SK-N-SH treated with all-trans-retinoic acid at 6 μM for 48 hours (cell line): ENCODE measurements at regions not wholly inside any gene's neighbourhood (a gene's known extent, or its start where the extent isn't known, plus 50 kb on each side); places are given as distances from the start of the nearest gene placed in this dataset.

Experiments
- ATAC-seq: fragments of 200-7000 bp; cut with Tn5 transposase; 3 replicates; pipeline ENCODE4 v1.9.1; 2020; ENCODE audit warnings: mild to moderate bottlenecking, moderate library complexity
- ARNTL ChIP-seq: fragments of 450-650 bp; formaldehyde crosslinking; IDR thresholded peaks from 2 replicates; pipeline ENCODE4 v1.5.0; 2020; ENCODE audit warnings: low read depth, mild to moderate bottlenecking, moderate library complexity, borderline replicate concordance
- BACH2 ChIP-seq: fragments of 250-450 bp; sonication (Bioruptor Pico); IDR thresholded peaks from 2 replicates; pipeline ENCODE4 v1.9.0; 2021; ENCODE audit warnings: mild to moderate bottlenecking, borderline replicate concordance
- CSDC2 ChIP-seq: fragments of 250-450 bp; sonication (Bioruptor Pico); IDR thresholded peaks from 2 replicates; pipeline ENCODE4 v1.5.0; 2020; ENCODE audit warnings: mild to moderate bottlenecking, moderate library complexity
- CSRNP3 ChIP-seq: fragments of 250-450 bp; sonication (Bioruptor Pico); IDR thresholded peaks from 2 replicates; pipeline ENCODE4 v1.5.1; 2021; ENCODE audit warnings: mild to moderate bottlenecking, moderate library complexity
- ESRRG ChIP-seq: fragments of 250-450 bp; sonication (Bioruptor Pico); IDR thresholded peaks from 2 replicates; pipeline ENCODE4 v1.6.1; 2021; ENCODE audit warnings: mild to moderate bottlenecking
- GLIS3 ChIP-seq: fragments of 250-450 bp; sonication (Bioruptor Pico); IDR thresholded peaks from 2 replicates; pipeline ENCODE4 v1.5.0; 2020; ENCODE audit warnings: mild to moderate bottlenecking, moderate library complexity
- ISL1 ChIP-seq: fragments of 250-450 bp; sonication (Bioruptor Pico); IDR thresholded peaks from 2 replicates; pipeline ENCODE4 v2.1.2; 2022; ENCODE audit warnings: mild to moderate bottlenecking, moderate library complexity
- OSR1 ChIP-seq: fragments of 250-450 bp; sonication (Bioruptor Pico); IDR thresholded peaks from 2 replicates; pipeline ENCODE4 v1.8.0; 2022; ENCODE audit warnings: moderate library complexity, mild to moderate bottlenecking, inconsistent platforms
- PATZ1 ChIP-seq: fragments of 250-450 bp; sonication (Bioruptor Pico); IDR thresholded peaks from 2 replicates; pipeline ENCODE4 v1.8.0; 2020; ENCODE audit warnings: mild to moderate bottlenecking, moderate library complexity, borderline replicate concordance
- POU6F1 ChIP-seq: fragments of 250-450 bp; sonication (Bioruptor Pico); IDR thresholded peaks from 2 replicates; pipeline ENCODE4 v1.8.0; 2021; ENCODE audit warnings: low read depth, mild to moderate bottlenecking, moderate library complexity, borderline replicate concordance
- PPARA ChIP-seq: fragments of 250-450 bp; sonication (Bioruptor Pico); IDR thresholded peaks from 2 replicates; pipeline ENCODE4 v1.5.0; 2020; ENCODE audit warnings: mild to moderate bottlenecking, borderline replicate concordance
- RARB ChIP-seq: fragments of 250-450 bp; sonication (Bioruptor Pico); IDR thresholded peaks from 2 replicates; pipeline ENCODE4 v1.8.0; 2021; ENCODE audit warnings: mild to moderate bottlenecking, moderate library complexity
- SNAI2 ChIP-seq: fragments of 250-450 bp; sonication (Bioruptor Pico); IDR thresholded peaks from 2 replicates; pipeline ENCODE4 v1.5.0; 2020; ENCODE audit warnings: mild to moderate bottlenecking, moderate library complexity
- TCF4 ChIP-seq: fragments of 250-450 bp; sonication (Bioruptor Pico); IDR thresholded peaks from 2 replicates; pipeline ENCODE4 v1.8.0; 2021; ENCODE audit warnings: mild to moderate bottlenecking, moderate library complexity, borderline replicate concordance
- TOX ChIP-seq: fragments of 250-450 bp; sonication (Bioruptor Pico); IDR thresholded peaks from 2 replicates; pipeline ENCODE4 v1.8.0; 2021; ENCODE audit warnings: mild to moderate bottlenecking, moderate library complexity, borderline replicate concordance
- TSHZ2 ChIP-seq: fragments of 250-450 bp; sonication (Bioruptor Pico); IDR thresholded peaks from 2 replicates; pipeline ENCODE4 v1.5.0; 2020; ENCODE audit warnings: mild to moderate bottlenecking, moderate library complexity
- ZC3H10 ChIP-seq: fragments of 250-450 bp; sonication (Bioruptor Pico); IDR thresholded peaks from 2 replicates; pipeline ENCODE4 v1.5.1; 2021; ENCODE audit warnings: mild to moderate bottlenecking, moderate library complexity
- ZFP3 ChIP-seq: fragments of 250-450 bp; sonication (Bioruptor Pico); IDR thresholded peaks from 2 replicates; pipeline ENCODE4 v1.5.0; 2020; ENCODE audit warnings: mild to moderate bottlenecking, moderate library complexity
- ZFP30 ChIP-seq: fragments of 450-650 bp; formaldehyde crosslinking; IDR thresholded peaks from 2 replicates; pipeline ENCODE4 v1.5.0; 2022; ENCODE audit warnings: mild to moderate bottlenecking, moderate library complexity
- ZNF565 ChIP-seq: fragments of 450-650 bp; formaldehyde crosslinking; conservative IDR thresholded peaks from 2 replicates; pipeline ENCODE4 v1.5.0; 2020; ENCODE audit warnings: low read depth, mild to moderate bottlenecking, moderate library complexity
- ZNF70 ChIP-seq: fragments of 450-650 bp; formaldehyde crosslinking; IDR thresholded peaks from 2 replicates; pipeline ENCODE4 v1.5.0; 2020; ENCODE audit warnings: mild to moderate bottlenecking, moderate library complexity
- ZNF8 ChIP-seq: fragments of 450-650 bp; formaldehyde crosslinking; IDR thresholded peaks from 2 replicates; pipeline ENCODE4 v1.5.0; 2020; ENCODE audit warnings: mild to moderate bottlenecking, moderate library complexity

- TF ChIP-seq PPARA (CRISPR knock-in tag) (no peak), SNAI2 (CRISPR knock-in tag) (no peak), ESRRG (CRISPR knock-in tag) (no peak), TCF4 (CRISPR knock-in tag) (no peak), ZFP3 (CRISPR knock-in tag) (no peak), TSHZ2 (no peak), RARB (CRISPR knock-in tag) (no peak), GLIS3 (no peak), ZNF565 (no peak), ZNF8 (no peak)
- ATAC-seq = peak; percentile 35; the same call in 2 of the 3 replicates
Observed at GRCh38 chr1:82934074-82934473, 1064.9 kb downstream of the TTLL7 start.

GRCh38 chr1:82932727-82933126 is 1066.2 kb downstream of the TTLL7 start:
- no peak for TF ChIP-seq GLIS3
- TF ChIP-seq TCF4 (CRISPR knock-in tag) = no peak
- no peak for TF ChIP-seq PATZ1 (CRISPR knock-in tag)
- TF ChIP-seq ESRRG (CRISPR knock-in tag) = no peak
- TF ChIP-seq RARB (CRISPR knock-in tag) = no peak
- TF ChIP-seq CSDC2 (CRISPR knock-in tag) = no peak
- no peak for TF ChIP-seq ZC3H10 (CRISPR knock-in tag)
- peak; percentile 89 for TF ChIP-seq ZNF70 (CRISPR knock-in tag)
- ATAC-seq = no peak

GRCh38 chr1:82932207-82932606 is 1066.7 kb downstream of the TTLL7 start:
- no peak for ATAC-seq
- TF ChIP-seq RARB (CRISPR knock-in tag) (no peak), ARNTL (CRISPR knock-in tag) (no peak), OSR1 (no peak), ZNF70 (CRISPR knock-in tag) (no peak), ZFP3 (CRISPR knock-in tag) (no peak), SNAI2 (CRISPR knock-in tag) (no peak), TCF4 (CRISPR knock-in tag) (peak; percentile 87), ZNF8 (no peak), CSDC2 (CRISPR knock-in tag) (no peak), CSRNP3 (CRISPR knock-in tag) (no peak), PATZ1 (CRISPR knock-in tag) (no peak), ESRRG (CRISPR knock-in tag) (no peak), PPARA (CRISPR knock-in tag) (no peak), BACH2 (CRISPR knock-in tag) (no peak), TOX (CRISPR knock-in tag) (no peak), ZC3H10 (CRISPR knock-in tag) (no peak), ISL1 (CRISPR knock-in tag) (peak; percentile 28; the same call in 1 of the 2 replicates), ZFP30 (no peak)

- ATAC-seq = no peak; the same call in 2 of the 3 replicates
- TF ChIP-seq CSDC2 (CRISPR knock-in tag) = no peak
- TF ChIP-seq POU6F1 (CRISPR knock-in tag) = no peak
- no peak for TF ChIP-seq BACH2 (CRISPR knock-in tag)
- no peak for TF ChIP-seq ZNF70 (CRISPR knock-in tag)
- TF ChIP-seq TCF4 (CRISPR knock-in tag) = no peak
- no peak for TF ChIP-seq SNAI2 (CRISPR knock-in tag)
- no peak for TF ChIP-seq ZFP30
- TF ChIP-seq ISL1 (CRISPR knock-in tag) = no peak
- TF ChIP-seq ZC3H10 (CRISPR knock-in tag) = no peak
- TF ChIP-seq ESRRG (CRISPR knock-in tag) = no peak
- TF ChIP-seq PATZ1 (CRISPR knock-in tag) = no peak
Observed at GRCh38 chr1:82931006-82931405, 1067.9 kb downstream of the TTLL7 start.
